ENCODE measurements at regions not wholly inside any gene's neighbourhood (a gene's known extent, or its start where the extent isn't known, plus 50 kb on each side); places are given as distances from the start of the nearest gene placed in this dataset.

DNA sequence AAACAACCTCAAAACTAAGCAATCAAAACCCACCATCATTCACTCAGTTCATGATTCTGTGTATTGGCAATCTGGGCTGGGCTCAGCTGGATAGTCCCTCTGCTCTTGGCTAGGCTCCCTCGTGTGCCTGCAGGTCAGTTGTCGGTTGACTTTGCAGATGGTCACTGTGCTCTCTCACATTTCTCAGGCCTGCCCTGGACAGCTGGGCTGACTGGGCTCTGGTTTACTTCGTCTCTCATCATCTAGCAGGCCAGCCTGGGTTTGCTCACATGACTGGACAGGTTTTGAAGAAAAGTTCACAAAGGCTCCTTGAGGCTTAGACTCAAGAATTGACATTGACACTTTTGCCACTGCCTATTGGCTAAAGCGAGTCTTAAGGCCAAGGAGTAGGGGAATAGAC is 105.0 kb upstream of the CTNNB1 start:
- peaks cover 0 to 3% of the 10 kb centered on the region in 2 experiments; a peak in 1 of 5 replicates for H3K4me1 ChIP-seq (replicated peaks in 1 of 2; ENCODE audit: control insufficient read depth in 2 of 2, insufficient read depth in 2 of 2, low read length in 2 of 2)
- peak; percentile 46; the same call in 2 of the 3 replicates for ATAC-seq
- in situ Hi-C loops (cut with MboI) (no loop called here), intact Hi-C loops (cut with micrococcal nuclease) (no loop called here)
- H3K27ac ChIP-seq (ENCODE audit: extremely low read depth, low read depth, low read length), result no peak overlapping the region
- no peaks in the 10 kb centered on the region for H4K20me1 ChIP-seq (replicated peaks; ENCODE audit: control insufficient read depth, insufficient read depth, low read length)
- no peaks in the 10 kb centered on the region for H3K9me1 ChIP-seq (ENCODE audit: control insufficient read depth, insufficient read depth, low read length)
- no peak overlapping the region for H3K4me3 ChIP-seq
- ChIA-PET POLR2A (no interaction called here), CTCF (ENCODE audit: low intra/inter-chr PET ratio) (interaction anchor here (0.5 to 0.6 kb wide), 2 partner anchors 374 to 1140 kb away, joined by 3 read pairs; no protein-coding TSS in a partner anchor)
- H3K27me3 ChIP-seq (ENCODE audit: control insufficient read depth in 2 of 2, insufficient read depth in 2 of 2, low read length in 2 of 2), result no peaks in the 10 kb centered on the region; a peak in 1 of 5 replicates
- H3K9me3 ChIP-seq (replicated peaks; ENCODE audit: control insufficient read depth, insufficient read depth, low read depth, low read length), result no peaks in the 10 kb centered on the region
- no peaks in the 10 kb centered on the region for H3K79me2 ChIP-seq (ENCODE audit: control insufficient read depth, insufficient read depth, low read length)
- DNase-seq (ENCODE audit: extremely low read depth in 1 of 4, low spot score in 3 of 4), result no peak
- no peaks in the 10 kb centered on the region for H3K36me3 ChIP-seq (ENCODE audit: control insufficient read depth, insufficient read depth, low read length)
- no peak overlapping the region for H3K9ac ChIP-seq (ENCODE audit: insufficient read depth in 1 of 2, low read depth in 2 of 2, low read length in 2 of 2)
- H3K4me2 ChIP-seq (ENCODE audit: insufficient read depth, low read length), result no peak overlapping the region
- WGBS (ENCODE audit: insufficient coverage, low coverage, missing lambda C conversion rate), result 7% methylated on average over 4 of the region's 4 CpGs
- no peak overlapping the region for H2AFZ ChIP-seq (ENCODE audit: low read depth, low read length)
- TF ChIP-seq, protein P1, sequence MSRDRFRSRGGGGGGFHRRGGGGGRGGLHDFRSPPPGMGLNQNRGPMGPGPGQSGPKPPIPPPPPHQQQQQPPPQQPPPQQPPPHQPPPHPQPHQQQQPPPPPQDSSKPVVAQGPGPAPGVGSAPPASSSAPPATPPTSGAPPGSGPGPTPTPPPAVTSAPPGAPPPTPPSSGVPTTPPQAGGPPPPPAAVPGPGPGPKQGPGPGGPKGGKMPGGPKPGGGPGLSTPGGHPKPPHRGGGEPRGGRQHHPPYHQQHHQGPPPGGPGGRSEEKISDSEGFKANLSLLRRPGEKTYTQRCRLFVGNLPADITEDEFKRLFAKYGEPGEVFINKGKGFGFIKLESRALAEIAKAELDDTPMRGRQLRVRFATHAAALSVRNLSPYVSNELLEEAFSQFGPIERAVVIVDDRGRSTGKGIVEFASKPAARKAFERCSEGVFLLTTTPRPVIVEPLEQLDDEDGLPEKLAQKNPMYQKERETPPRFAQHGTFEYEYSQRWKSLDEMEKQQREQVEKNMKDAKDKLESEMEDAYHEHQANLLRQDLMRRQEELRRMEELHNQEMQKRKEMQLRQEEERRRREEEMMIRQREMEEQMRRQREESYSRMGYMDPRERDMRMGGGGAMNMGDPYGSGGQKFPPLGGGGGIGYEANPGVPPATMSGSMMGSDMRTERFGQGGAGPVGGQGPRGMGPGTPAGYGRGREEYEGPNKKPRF (IDR thresholded peaks at IDR 0.05; ENCODE audit: low read depth, low read length), result no peak
- no TSS peak for BruUV-seq (replicated peaks)
- FAIRE-seq, result no peak

DNA sequence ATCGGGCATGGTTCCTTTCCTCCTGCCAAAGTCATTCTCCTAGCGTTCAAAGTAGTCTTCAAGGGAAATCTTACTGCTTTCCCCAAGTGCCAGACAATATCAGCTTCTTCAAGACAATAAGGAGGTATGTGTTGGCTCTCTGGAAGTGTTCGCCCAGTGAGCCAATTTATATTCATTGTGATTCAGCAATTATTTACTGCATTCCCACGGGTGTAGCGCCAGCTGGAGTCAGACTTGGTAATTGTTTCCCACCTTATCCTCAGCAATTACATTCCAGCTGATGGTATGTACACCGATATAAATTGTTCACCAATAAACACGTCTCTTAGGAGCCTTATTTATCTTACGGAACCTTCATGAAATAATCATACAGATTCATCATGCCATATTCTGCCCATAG is 103.6 kb upstream of the CTNNB1 start:
- in situ Hi-C loops (cut with MboI), result no loop called here
- intact Hi-C loops (cut with micrococcal nuclease), result loop anchor here (5.0 kb wide), 1 partner anchor 513 kb away; no protein-coding TSS in a partner anchor
- Histone ChIP-seq H3K9me1 (ENCODE audit: control insufficient read depth, insufficient read depth, low read length) (no peaks in the 10 kb centered on the region), H3K36me3 (ENCODE audit: control insufficient read depth, insufficient read depth, low read length) (no peaks in the 10 kb centered on the region), H3K79me2 (ENCODE audit: control insufficient read depth, insufficient read depth, low read length) (no peaks in the 10 kb centered on the region), H3K27ac (ENCODE audit: extremely low read depth, low read depth, low read length) (no peak overlapping the region), H3K4me3 (no peak overlapping the region), H2AFZ (ENCODE audit: low read depth, low read length) (peak overlapping the region; percentile 34), H3K27me3 (ENCODE audit: control insufficient read depth in 2 of 2, insufficient read depth in 2 of 2, low read length in 2 of 2) (peaks cover 0 to 4% of the 10 kb centered on the region in 2 experiments; a peak in 2 of 5 replicates), H3K4me2 (ENCODE audit: insufficient read depth, low read length) (no peak overlapping the region; the same call in 1 of the 2 replicates), H3K9ac (ENCODE audit: insufficient read depth in 1 of 2, low read depth in 2 of 2, low read length in 2 of 2) (no peak overlapping the region), H3K4me1 (replicated peaks in 1 of 2; ENCODE audit: control insufficient read depth in 2 of 2, insufficient read depth in 2 of 2, low read length in 2 of 2) (peaks cover 0 to 3% of the 10 kb centered on the region in 2 experiments; a peak in 1 of 5 replicates), H4K20me1 (replicated peaks; ENCODE audit: control insufficient read depth, insufficient read depth, low read length) (no peaks in the 10 kb centered on the region), H3K9me3 (replicated peaks; ENCODE audit: control insufficient read depth, insufficient read depth, low read depth, low read length) (no peaks in the 10 kb centered on the region)
- peak; percentile 78 for ATAC-seq
- no peak for FAIRE-seq
- 10% methylated on average over 8 of the region's 8 CpGs for WGBS (ENCODE audit: insufficient coverage, low coverage, missing lambda C conversion rate)
- POLR2A ChIA-PET, result no interaction called here
- BruUV-seq (replicated peaks), result no TSS peak
- peak; percentile 21 to 32 (median 26) for DNase-seq (ENCODE audit: extremely low read depth in 1 of 4, low spot score in 3 of 4)
- CTCF ChIA-PET (ENCODE audit: low intra/inter-chr PET ratio), result interaction anchor here (0.7 to 1.2 kb wide), 2 partner anchors 512 to 601 kb away, joined by 3 to 7 read pairs; no protein-coding TSS in a partner anchor
- peak; percentile 77 for TF ChIP-seq ZNF316 (IDR thresholded peaks at IDR 0.05)
- no peak for TF ChIP-seq ILF3 (IDR thresholded peaks at IDR 0.05; ENCODE audit: borderline replicate concordance)
- TF ChIP-seq PHF8 (IDR thresholded peaks at IDR 0.05; ENCODE audit: borderline replicate concordance, low read length), result no peak
- peak; percentile 94 for TF ChIP-seq MAFG (tag; conservative IDR thresholded peaks at IDR 0.05)
- no peak for TF ChIP-seq RBM25 (IDR thresholded peaks at IDR 0.05; ENCODE audit: low read depth, low read length, severe bottlenecking)
